GM23248 (cell line): ENCODE measurements at regions not wholly inside any gene's neighbourhood (a gene's known extent, or its start where the extent isn't known, plus 50 kb on each side); places are given as distances from the start of the nearest gene placed in this dataset.
"Not testable (repeated sequence)": the region's sequence is repeated elsewhere in the genome, so short reads cannot be mapped to it uniquely, and the experiment has no call there.

Source experiments
- DNase-seq: peaks from one replicate; pipeline ENCODE4 v3.0.0-alpha.2; 2015
- H2AFZ ChIP-seq: fragments of 200-600 bp; sonication (generic); 2 replicates; pipeline ENCODE4 v1.6.1; 2016; ENCODE audit warnings: antibody characterized with exemption
- H3F3A ChIP-seq: fragments of 200-600 bp; sonication (generic); 2 replicates; pipeline ENCODE4 v1.6.1; 2016; ENCODE audit warnings: mild to moderate bottlenecking, antibody characterized with exemption, mixed run types; ENCODE audit not compliant: insufficient read depth
- H3K27ac ChIP-seq: fragments of 200-600 bp; sonication (generic); 2 replicates; pipeline ENCODE4 v1.5.1; 2016; ENCODE audit warnings: mild to moderate bottlenecking
- H3K27me3 ChIP-seq: fragments of 200-600 bp; sonication (generic); replicated peaks from 2 replicates; pipeline ENCODE4 v1.6.1; 2016; ENCODE audit warnings: mild to moderate bottlenecking; ENCODE audit not compliant: insufficient read depth
- H3K36me3 ChIP-seq: fragments of 200-600 bp; sonication (generic); 2 replicates; pipeline ENCODE4 v1.6.1; 2016; ENCODE audit warnings: low read depth, mild to moderate bottlenecking
- H3K4me1 ChIP-seq: fragments of 200-600 bp; sonication (generic); 2 replicates; pipeline ENCODE4 v1.6.1; 2016; ENCODE audit warnings: mild to moderate bottlenecking; ENCODE audit not compliant: insufficient read depth
- H3K4me2 ChIP-seq: fragments of 200-600 bp; sonication (generic); one replicate; pipeline ENCODE4 v1.6.1; 2016; ENCODE audit warnings: mild to moderate bottlenecking; ENCODE audit not compliant: unreplicated experiment
- H3K4me3 ChIP-seq: fragments of 200-600 bp; sonication (generic); 2 replicates; pipeline ENCODE4 v1.5.1; 2016; ENCODE audit warnings: mild to moderate bottlenecking
- H3K79me2 ChIP-seq: fragments of 200-600 bp; sonication (generic); 2 replicates; pipeline ENCODE4 v1.6.1; 2016; ENCODE audit warnings: mild to moderate bottlenecking; ENCODE audit not compliant: insufficient read depth
- H3K9ac ChIP-seq: fragments of 200-600 bp; sonication (generic); 2 replicates; pipeline ENCODE4 v1.6.1; 2016; ENCODE audit warnings: mild to moderate bottlenecking
- H3K9me2 ChIP-seq: fragments of 200-600 bp; sonication (generic); 2 replicates; pipeline ENCODE4 v1.6.1; 2016; ENCODE audit warnings: mixed run types, mild to moderate bottlenecking, moderate library complexity; ENCODE audit not compliant: insufficient read depth
- H3K9me3 ChIP-seq: fragments of 200-600 bp; sonication (generic); one replicate; pipeline ENCODE4 v1.6.1; 2017; ENCODE audit warnings: low read depth
- H4K20me1 ChIP-seq: fragments of 200-600 bp; sonication (generic); 2 replicates; pipeline ENCODE4 v1.6.0; 2016; ENCODE audit not compliant: insufficient read depth
- EZH2 ChIP-seq: fragments of 200-600 bp; sonication (generic); IDR thresholded peaks from 2 replicates; pipeline ENCODE4 v1.6.1; 2018; ENCODE audit warnings: antibody characterized with exemption, mild to moderate bottlenecking; ENCODE audit not compliant: insufficient read depth, poor library complexity, severe bottlenecking
- EZH2phosphoT487 ChIP-seq: fragments of 200-600 bp; sonication (generic); IDR thresholded peaks from 2 replicates; pipeline ENCODE4 v1.6.1; 2018; ENCODE audit warnings: antibody characterized with exemption, moderate library complexity, mild to moderate bottlenecking, low read depth; ENCODE audit not compliant: insufficient read depth
- WGBS, 2 experiments: methylation state at CpG; one replicate each; pipeline ENCODE4 v1.1.6; 2015 to 2017; ENCODE audit warnings: low lambda C conversion rate in 2 of 2, low coverage in 1 of 2; ENCODE audit errors: missing lambda C conversion rate in 2 of 2; 5-methylcytosine and 5-hydroxymethylcytosine counted together
- in situ Hi-C: fragments of 300-500 bp; cut with MboI; formaldehyde crosslinking; loops from 2 replicates; pipeline ENCODE4 v1.15.0; 2020

- 82 to 86% methylated on average over 5 of the region's 5 CpGs for WGBS, 2 experiments
- Histone ChIP-seq H3K36me3 (no peaks in the 10 kb centered on the region), H3K4me2 (no peak overlapping the region), H3K9ac (no peak overlapping the region), H3K4me3 (no peak overlapping the region), H3K79me2 (no peaks in the 10 kb centered on the region), H3K27me3 (no peaks in the 10 kb centered on the region), H3K9me2 (no peaks in the 10 kb centered on the region), H2AFZ (no peak overlapping the region), H3F3A (no peaks in the 10 kb centered on the region), H3K4me1 (no peaks in the 10 kb centered on the region), H4K20me1 (no peaks in the 10 kb centered on the region), H3K27ac (no peak overlapping the region), H3K9me3 (no peaks in the 10 kb centered on the region)
- no peak for TF ChIP-seq EZH2phosphoT487
- no peak for TF ChIP-seq EZH2
- peak; percentile 5 for DNase-seq
- in situ Hi-C loops: no loop called here
Observed at GRCh38 chr3:174581558-174581957, 277.6 kb upstream of the NAALADL2 start.

DNA sequence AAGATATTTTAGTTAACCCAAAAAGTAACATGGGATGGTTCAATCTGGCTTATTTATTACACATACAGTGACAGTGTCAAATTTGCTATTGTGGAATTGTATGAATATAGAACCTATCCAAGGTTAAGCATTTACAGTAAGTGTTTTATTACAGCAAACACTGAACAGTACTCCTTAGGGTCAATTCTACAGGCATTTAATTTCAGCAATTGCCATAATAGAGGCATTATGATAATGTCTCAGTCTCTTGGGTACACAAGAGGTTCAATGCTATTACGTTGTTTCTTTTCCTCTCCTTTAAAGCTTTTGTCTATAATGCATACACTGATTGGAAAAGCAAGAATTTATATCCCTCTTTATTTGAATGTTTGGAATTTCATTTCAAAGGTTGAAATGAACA lies 275.7 kb upstream of the NAALADL2 start:
- no peaks in the 10 kb centered on the region for H3K27me3 ChIP-seq
- no peak overlapping the region for H2AFZ ChIP-seq
- 86 to 96% methylated on average over 1 of the region's 1 CpG for WGBS, 2 experiments
- no peaks in the 10 kb centered on the region for H3K36me3 ChIP-seq
- no peak for TF ChIP-seq EZH2phosphoT487
- H3F3A ChIP-seq: no peaks in the 10 kb centered on the region
- DNase-seq: no peak
- no peaks in the 10 kb centered on the region for H3K4me1 ChIP-seq
- H3K9me3 ChIP-seq: no peaks in the 10 kb centered on the region
- no peaks in the 10 kb centered on the region for H3K9me2 ChIP-seq
- in situ Hi-C loops: no loop called here
- H4K20me1 ChIP-seq: no peaks in the 10 kb centered on the region
- H3K79me2 ChIP-seq: no peaks in the 10 kb centered on the region
- no peak overlapping the region for H3K4me2 ChIP-seq
- H3K9ac ChIP-seq: no peak overlapping the region
- no peak overlapping the region for H3K27ac ChIP-seq
- H3K4me3 ChIP-seq: no peak overlapping the region

DNA sequence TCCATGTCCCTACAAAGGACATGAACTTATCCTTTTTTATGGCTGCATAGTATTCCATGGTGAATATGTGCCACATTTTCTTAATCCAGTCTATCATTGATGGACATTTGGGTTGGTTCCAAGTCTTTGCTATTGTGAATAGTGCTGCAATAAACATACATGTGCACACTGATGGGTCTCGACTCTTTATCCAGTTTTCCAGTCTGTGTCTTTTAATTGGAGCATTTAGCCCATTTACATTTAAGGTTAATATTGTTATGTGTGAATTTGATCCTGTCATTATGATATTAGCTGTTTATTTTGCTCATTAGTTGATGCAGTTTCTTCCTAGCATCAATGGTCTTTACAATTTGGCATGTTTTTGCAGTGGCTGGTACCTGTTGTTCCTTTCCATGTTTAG lies 272.0 kb upstream of the NAALADL2 start:
- H3K27ac ChIP-seq, H3K79me2 ChIP-seq, H3K4me1 ChIP-seq, H3K27me3 ChIP-seq, H3K4me3 ChIP-seq, H3K36me3 ChIP-seq, H2AFZ ChIP-seq, H3K4me2 ChIP-seq, H3F3A ChIP-seq, H3K9me2 ChIP-seq, DNase-seq, H3K9me3 ChIP-seq, H4K20me1 ChIP-seq, in situ Hi-C loops, H3K9ac ChIP-seq: not testable (repeated sequence)
- 90 to 100% methylated on average over 1 of the region's 1 CpG for WGBS, 2 experiments

DNA sequence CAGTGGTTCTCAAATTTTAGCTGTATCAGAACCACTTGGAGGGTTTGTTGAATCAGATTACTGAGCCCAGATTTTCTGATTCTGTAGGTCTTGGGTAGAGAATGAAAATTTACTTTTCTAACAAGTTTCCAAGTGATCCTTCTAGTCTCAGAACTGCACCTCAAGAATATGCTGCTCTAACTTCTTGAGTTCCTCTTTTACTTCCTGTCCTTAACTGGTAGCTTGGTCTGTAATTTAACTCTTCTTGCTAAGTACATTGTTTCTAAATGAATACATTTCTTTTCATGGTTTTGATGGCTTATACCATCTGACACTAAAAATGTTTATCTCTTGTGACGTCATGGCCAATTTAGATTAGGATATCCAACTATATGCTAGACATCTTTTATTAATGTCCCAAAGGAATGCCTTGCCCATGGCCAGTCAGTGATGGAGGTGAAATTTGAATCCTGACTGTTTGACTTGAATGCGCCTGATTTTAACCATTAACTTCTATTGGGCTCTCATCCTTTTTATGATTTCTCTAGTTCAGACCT lies 262.6 kb upstream of the NAALADL2 start:
- H4K20me1 ChIP-seq: no peaks in the 10 kb centered on the region
- in situ Hi-C loops: no loop called here
- H3K4me2 ChIP-seq: no peak overlapping the region
- no peaks in the 10 kb centered on the region for H3F3A ChIP-seq
- no peaks in the 10 kb centered on the region for H3K9me3 ChIP-seq
- no peak for DNase-seq
- no peaks in the 10 kb centered on the region for H3K27me3 ChIP-seq
- no peak overlapping the region for H2AFZ ChIP-seq
- 88 to 89% methylated on average over 2 of the region's 2 CpGs for WGBS, 2 experiments
- H3K9ac ChIP-seq: no peak overlapping the region
- H3K27ac ChIP-seq: no peak overlapping the region
- no peaks in the 10 kb centered on the region for H3K4me1 ChIP-seq
- H3K9me2 ChIP-seq: no peaks in the 10 kb centered on the region; the same call in 1 of the 2 replicates
- H3K4me3 ChIP-seq: no peak overlapping the region
- H3K79me2 ChIP-seq: no peaks in the 10 kb centered on the region
- no peaks in the 10 kb centered on the region for H3K36me3 ChIP-seq
- no peak for TF ChIP-seq EZH2phosphoT487
- TF ChIP-seq EZH2: no peak

- Histone ChIP-seq H3F3A (no peaks in the 10 kb centered on the region), H3K27me3 (no peaks in the 10 kb centered on the region), H3K4me2 (no peak overlapping the region), H2AFZ (no peak overlapping the region), H3K79me2 (no peaks in the 10 kb centered on the region), H3K9me2 (no peaks in the 10 kb centered on the region; the same call in 1 of the 2 replicates), H3K36me3 (no peaks in the 10 kb centered on the region), H3K27ac (no peak overlapping the region), H4K20me1 (no peaks in the 10 kb centered on the region), H3K4me1 (no peaks in the 10 kb centered on the region), H3K4me3 (no peak overlapping the region), H3K9me3 (no peaks in the 10 kb centered on the region), H3K9ac (no peak overlapping the region)
- TF ChIP-seq EZH2 (no peak), EZH2phosphoT487 (no peak)
- DNase-seq: no peak
- in situ Hi-C loops: no loop called here
- WGBS, 2 experiments: 59 to 62% methylated on average over 4 of the region's 4 CpGs
Observed at GRCh38 chr3:174598885-174599439, 260.2 kb upstream of the NAALADL2 start.
